Lower lobe of right lung (tissue), 2 donors: ENCODE measurements at regions not wholly inside any gene's neighbourhood (a gene's known extent, or its start where the extent isn't known, plus 50 kb on each side); places are given as distances from the start of the nearest gene placed in this dataset.

Source experiments
- ATAC-seq, 2 donors: fragments of 200-7000 bp; cut with Tn5 transposase; one replicate each; pipeline ENCODE4 v1.9.1; 2020 to 2022; ENCODE audit warnings: mild to moderate bottlenecking in 2 of 2, moderate library complexity in 2 of 2
- DNase-seq: peaks from one replicate; pipeline ENCODE4 v3.0.0-alpha.2; 2020
- H3K27ac ChIP-seq: fragments of 200-600 bp; one replicate; pipeline ENCODE4 v1.8.0; 2022
- H3K27me3 ChIP-seq: fragments of 200-600 bp; one replicate; pipeline ENCODE4 v1.8.0; 2022; ENCODE audit warnings: low read depth
- H3K36me3 ChIP-seq: fragments of 200-600 bp; one replicate; pipeline ENCODE4 v1.8.0; 2022; ENCODE audit warnings: mild to moderate bottlenecking
- H3K4me1 ChIP-seq: fragments of 200-600 bp; one replicate; pipeline ENCODE4 v1.8.0; 2022
- H3K4me3 ChIP-seq: fragments of 200-600 bp; one replicate; pipeline ENCODE4 v1.8.0; 2022; ENCODE audit warnings: mild to moderate bottlenecking
- H3K9me3 ChIP-seq: fragments of 200-600 bp; one replicate; pipeline ENCODE4 v1.8.0; 2022
- intact Hi-C: fragments of 100-400 bp; cut with DNase I; formaldehyde crosslinking; loops from one replicate; pipeline ENCODE4 v1.11.0; 2022
- TF ChIP-seq, protein P1 (sequence below): fragments of 200-600 bp; IDR thresholded peaks from one replicate; pipeline ENCODE4 v1.8.0; 2022; ENCODE audit warnings: antibody characterized with exemption, mild to moderate bottlenecking
- donor health status: DM: no; HTN: yes; CAD: no; lungs with severe emphysema.

DNA sequence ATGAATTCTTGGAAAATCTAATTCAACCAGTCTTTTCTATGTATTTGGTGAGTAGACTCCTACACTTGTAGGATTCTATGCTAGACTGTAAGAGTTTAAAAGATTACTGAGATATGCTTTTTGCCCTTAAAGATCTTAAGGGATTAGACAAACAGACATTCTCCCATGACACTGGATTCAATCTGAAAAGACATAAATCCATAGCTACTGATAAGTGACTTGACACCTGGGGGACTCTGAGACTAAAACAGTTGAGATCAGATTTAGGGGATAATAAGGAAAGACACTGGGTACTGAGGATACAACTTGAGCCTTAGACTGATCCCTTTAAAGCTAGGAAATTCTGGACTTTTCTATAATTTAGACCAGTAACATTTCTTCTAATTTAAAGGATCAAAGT, 1233.4 kb downstream of the XPNPEP1 start:
- no peak for ATAC-seq
- no peaks in the 10 kb centered on the region for H3K36me3 ChIP-seq
- no peak overlapping the region for H3K4me3 ChIP-seq
- TF ChIP-seq, protein P1, sequence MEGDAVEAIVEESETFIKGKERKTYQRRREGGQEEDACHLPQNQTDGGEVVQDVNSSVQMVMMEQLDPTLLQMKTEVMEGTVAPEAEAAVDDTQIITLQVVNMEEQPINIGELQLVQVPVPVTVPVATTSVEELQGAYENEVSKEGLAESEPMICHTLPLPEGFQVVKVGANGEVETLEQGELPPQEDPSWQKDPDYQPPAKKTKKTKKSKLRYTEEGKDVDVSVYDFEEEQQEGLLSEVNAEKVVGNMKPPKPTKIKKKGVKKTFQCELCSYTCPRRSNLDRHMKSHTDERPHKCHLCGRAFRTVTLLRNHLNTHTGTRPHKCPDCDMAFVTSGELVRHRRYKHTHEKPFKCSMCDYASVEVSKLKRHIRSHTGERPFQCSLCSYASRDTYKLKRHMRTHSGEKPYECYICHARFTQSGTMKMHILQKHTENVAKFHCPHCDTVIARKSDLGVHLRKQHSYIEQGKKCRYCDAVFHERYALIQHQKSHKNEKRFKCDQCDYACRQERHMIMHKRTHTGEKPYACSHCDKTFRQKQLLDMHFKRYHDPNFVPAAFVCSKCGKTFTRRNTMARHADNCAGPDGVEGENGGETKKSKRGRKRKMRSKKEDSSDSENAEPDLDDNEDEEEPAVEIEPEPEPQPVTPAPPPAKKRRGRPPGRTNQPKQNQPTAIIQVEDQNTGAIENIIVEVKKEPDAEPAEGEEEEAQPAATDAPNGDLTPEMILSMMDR: no peak
- H3K4me1 ChIP-seq: no peaks in the 10 kb centered on the region
- no peak for DNase-seq
- H3K27me3 ChIP-seq: no peaks in the 10 kb centered on the region
- no peaks in the 10 kb centered on the region for H3K9me3 ChIP-seq
- H3K27ac ChIP-seq: no peak overlapping the region
- intact Hi-C loops: no loop called here

- H3K27ac ChIP-seq: no peak overlapping the region
- TF ChIP-seq, protein P1: no peak
- H3K4me3 ChIP-seq: no peak overlapping the region
- H3K27me3 ChIP-seq: no peaks in the 10 kb centered on the region
- DNase-seq (no peak), ATAC-seq (no peak)
- no peaks in the 10 kb centered on the region for H3K36me3 ChIP-seq
- no peaks in the 10 kb centered on the region for H3K4me1 ChIP-seq
- no peaks in the 10 kb centered on the region for H3K9me3 ChIP-seq
- intact Hi-C loops: no loop called here
These were observed 1235.0 kb downstream of the XPNPEP1 start for GRCh38 chr10:108688314-108688713.

- Histone ChIP-seq H3K36me3 (no peaks in the 10 kb centered on the region), H3K4me1 (no peaks in the 10 kb centered on the region), H3K27ac (no peak overlapping the region), H3K4me3 (no peak overlapping the region), H3K27me3 (no peaks in the 10 kb centered on the region), H3K9me3 (no peaks in the 10 kb centered on the region)
- DNase-seq (no peak), ATAC-seq (no peak)
- intact Hi-C loops: no loop called here
- TF ChIP-seq, protein P1: no peak
These were observed 1237.3 kb downstream of the XPNPEP1 start for GRCh38 chr10:108685863-108686531.

GRCh38 chr10:108684431-108684830, 1238.9 kb downstream of the XPNPEP1 start:
- Histone ChIP-seq H3K36me3 (no peaks in the 10 kb centered on the region), H3K9me3 (no peaks in the 10 kb centered on the region), H3K27ac (no peak overlapping the region), H3K27me3 (no peaks in the 10 kb centered on the region), H3K4me1 (no peaks in the 10 kb centered on the region), H3K4me3 (no peak overlapping the region)
- no peak for DNase-seq
- TF ChIP-seq, protein P1: no peak
- intact Hi-C loops: no loop called here
- no peak for ATAC-seq

DNA sequence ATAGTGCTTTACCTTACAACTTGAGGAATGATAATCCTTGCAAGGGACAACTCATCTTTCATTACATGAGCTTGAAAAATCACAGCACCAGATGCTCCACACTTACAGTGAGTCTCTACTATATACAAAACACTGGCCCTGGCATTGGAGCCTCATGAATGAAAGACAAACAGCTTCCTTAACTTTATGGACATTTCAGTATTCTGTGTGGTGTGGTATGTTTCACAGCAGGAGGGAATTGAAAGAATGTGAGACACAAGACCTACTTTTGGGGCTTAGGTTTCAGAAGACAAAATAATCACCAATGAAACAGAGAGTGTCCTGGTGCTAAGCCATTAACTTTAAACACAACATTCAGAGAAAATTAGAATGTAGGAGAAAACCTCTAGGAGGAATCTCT, 1249.6 kb downstream of the XPNPEP1 start:
- DNase-seq: no peak
- H3K4me3 ChIP-seq: no peak overlapping the region
- ATAC-seq: no peak
- H3K9me3 ChIP-seq: no peaks in the 10 kb centered on the region
- TF ChIP-seq, protein P1: no peak
- intact Hi-C loops: no loop called here
- no peaks in the 10 kb centered on the region for H3K4me1 ChIP-seq
- H3K36me3 ChIP-seq: no peaks in the 10 kb centered on the region
- no peak overlapping the region for H3K27ac ChIP-seq
- H3K27me3 ChIP-seq: no peaks in the 10 kb centered on the region
